Islet of Langerhans (tissue), 1 donor: ENCODE measurements at regions not wholly inside any gene's neighbourhood (a gene's known extent, or its start where the extent isn't known, plus 50 kb on each side); places are given as distances from the start of the nearest gene placed in this dataset.
A peak's percentile ranks its signal among the peaks of the same experiment; 100 is the strongest.
"Not testable (repeated sequence)": the region's sequence is repeated elsewhere in the genome, so short reads cannot be mapped to it uniquely, and the experiment has no call there.

ENCODE experiments used
- FAIRE-seq: peaks from one replicate; lab custom pipeline; 2011; peaks lifted over from hg19 to GRCh38; lab: Jason Lieb, UNC

GRCh38 chr5:124007675-124008398, 495.9 kb downstream of the CSNK1G3 start:
- no peak for FAIRE-seq

- FAIRE-seq: no peak
Observed at GRCh38 chr5:124001036-124001615, 489.1 kb downstream of the CSNK1G3 start.

GRCh38 chr5:124000538-124000937, 488.6 kb downstream of the CSNK1G3 start:
- FAIRE-seq: no peak

GRCh38 chr5:123997462-123998215, 485.7 kb downstream of the CSNK1G3 start:
- FAIRE-seq: no peak

- FAIRE-seq: no peak
Observed at GRCh38 chr5:123997064-123997461, 485.1 kb downstream of the CSNK1G3 start.

GRCh38 chr5:123992641-123993040, 480.7 kb downstream of the CSNK1G3 start:
- no peak for FAIRE-seq

- no peak for FAIRE-seq
Observed at GRCh38 chr5:123987956-123988355, 476.0 kb downstream of the CSNK1G3 start.

- FAIRE-seq: no peak
Observed at GRCh38 chr5:123976379-123977033, 464.5 kb downstream of the CSNK1G3 start.

- FAIRE-seq: not testable (repeated sequence)
Observed at GRCh38 chr5:123975521-123975920, 463.5 kb downstream of the CSNK1G3 start.

GRCh38 chr5:123966781-123967180, 454.8 kb downstream of the CSNK1G3 start:
- FAIRE-seq: no peak

- no peak for FAIRE-seq
Observed at GRCh38 chr5:123965626-123966025, 453.6 kb downstream of the CSNK1G3 start.

GRCh38 chr5:123964884-123965283, 452.9 kb downstream of the CSNK1G3 start:
- FAIRE-seq: no peak

- FAIRE-seq: peak; percentile 27
Observed at GRCh38 chr5:123960526-123960925, 448.5 kb downstream of the CSNK1G3 start.

GRCh38 chr5:123951582-123951977, 439.6 kb downstream of the CSNK1G3 start:
- FAIRE-seq: no peak

- FAIRE-seq: no peak
Observed at GRCh38 chr5:123950701-123951581, 439.0 kb downstream of the CSNK1G3 start.

- no peak for FAIRE-seq
Observed at GRCh38 chr5:123949807-123950340, 437.9 kb downstream of the CSNK1G3 start.

- no peak for FAIRE-seq
Observed at GRCh38 chr5:123949043-123949804, 437.2 kb downstream of the CSNK1G3 start.

GRCh38 chr5:123947797-123948196, 435.8 kb downstream of the CSNK1G3 start:
- FAIRE-seq: no peak

GRCh38 chr5:123945548-123945947, 433.6 kb downstream of the CSNK1G3 start:
- no peak for FAIRE-seq

GRCh38 chr5:123943151-123943550, 431.2 kb downstream of the CSNK1G3 start:
- FAIRE-seq: no peak

- no peak for FAIRE-seq
Observed at GRCh38 chr5:123940416-123940815, 428.4 kb downstream of the CSNK1G3 start.
